Mesenchymal stem cell (in vitro differentiated cells and primary cell): ENCODE measurements at regions not wholly inside any gene's neighbourhood (a gene's known extent, or its start where the extent isn't known, plus 50 kb on each side); places are given as distances from the start of the nearest gene placed in this dataset.
A peak's percentile ranks its signal among the peaks of the same experiment; 100 is the strongest.

ENCODE experiments used
- DNase-seq: peaks from one replicate; pipeline ENCODE4 v3.0.0-alpha.2; 2013
- H2AFZ ChIP-seq: one replicate; pipeline ENCODE4 v1.6.1; 2013; ENCODE audit warnings: low read depth, mild to moderate bottlenecking, control low read depth, inconsistent platforms, low read length, moderate library complexity
- H2AK5ac ChIP-seq: 2 replicates; pipeline ENCODE4 v1.6.1; 2013; ENCODE audit warnings: low read length, moderate library complexity, mild to moderate bottlenecking, inconsistent platforms; ENCODE audit not compliant: severe bottlenecking
- H2BK120ac ChIP-seq: one replicate; pipeline ENCODE4 v1.6.1; 2013; ENCODE audit warnings: low read depth, mild to moderate bottlenecking, inconsistent platforms, low read length, moderate library complexity
- H2BK12ac ChIP-seq, 2 experiments: one replicate each; pipeline ENCODE4 v1.6.1; 2013; ENCODE audit warnings: inconsistent platforms in 2 of 2, low read length in 2 of 2, mild to moderate bottlenecking in 2 of 2, moderate library complexity in 2 of 2, control low read depth in 1 of 2
- H2BK15ac ChIP-seq: one replicate; pipeline ENCODE4 v1.6.1; 2013; ENCODE audit warnings: mild to moderate bottlenecking, low read depth, inconsistent platforms; ENCODE audit not compliant: poor library complexity, severe bottlenecking
- H2BK5ac ChIP-seq: 2 replicates; pipeline ENCODE4 v1.6.1; 2013; ENCODE audit warnings: low read depth, mild to moderate bottlenecking, low read length, control low read depth, inconsistent platforms; ENCODE audit not compliant: poor library complexity, severe bottlenecking
- H3K14ac ChIP-seq, 2 experiments: one replicate each; pipeline ENCODE4 v1.6.1; 2013; ENCODE audit warnings: inconsistent platforms in 2 of 2, low read length in 2 of 2, control low read depth in 1 of 2, mild to moderate bottlenecking in 1 of 2, moderate library complexity in 1 of 2
- H3K18ac ChIP-seq, 2 experiments: one replicate each; pipeline ENCODE4 v1.6.1; 2013; ENCODE audit warnings: inconsistent platforms in 2 of 2, low read length in 2 of 2, control low read depth in 1 of 2, low read depth in 1 of 2, mild to moderate bottlenecking in 1 of 2
- H3K23ac ChIP-seq, 2 experiments: one replicate each; pipeline ENCODE4 v1.6.1; 2013; ENCODE audit warnings: inconsistent platforms in 2 of 2, low read length in 2 of 2, mild to moderate bottlenecking in 2 of 2, moderate library complexity in 2 of 2, control low read depth in 1 of 2
- H3K27ac ChIP-seq: 2 replicates; pipeline ENCODE4 v1.5.1; 2013; ENCODE audit warnings: mild to moderate bottlenecking, moderate library complexity, low read length, control low read depth, inconsistent platforms; ENCODE audit not compliant: poor library complexity, severe bottlenecking
- H3K27me3 ChIP-seq, 2 experiments: 2 replicates each; pipeline versions ENCODE4 v1.6.1 to v1.7.0; 2013; ENCODE audit warnings: low read length in 2 of 2, mild to moderate bottlenecking in 2 of 2, moderate library complexity in 2 of 2, control low read depth in 1 of 2, inconsistent platforms in 1 of 2; ENCODE audit not compliant: control insufficient read depth in 1 of 2, insufficient read depth in 1 of 2
- H3K36me3 ChIP-seq, 2 experiments: 2 replicates each; pipeline versions ENCODE4 v1.6.1 to v1.7.0; 2013; ENCODE audit warnings: low read length in 2 of 2, control low read depth in 1 of 2, inconsistent platforms in 1 of 2, low read depth in 1 of 2, mild to moderate bottlenecking in 1 of 2; ENCODE audit not compliant: insufficient read depth in 2 of 2, control insufficient read depth in 1 of 2
- H3K4ac ChIP-seq, 2 experiments: one replicate each; pipeline ENCODE4 v1.6.1; 2013; ENCODE audit warnings: inconsistent platforms in 2 of 2, low read length in 2 of 2, mild to moderate bottlenecking in 2 of 2, moderate library complexity in 2 of 2, control low read depth in 1 of 2, low read depth in 1 of 2
- H3K4me1 ChIP-seq: 2 replicates; pipeline ENCODE4 v1.6.1; 2013; ENCODE audit warnings: low read depth, low read length, control low read depth; ENCODE audit not compliant: control insufficient read depth, insufficient read depth
- H3K4me2 ChIP-seq: 2 replicates; pipeline ENCODE4 v1.6.1; 2013; ENCODE audit warnings: low read length, mild to moderate bottlenecking, inconsistent platforms; ENCODE audit not compliant: poor library complexity, severe bottlenecking
- H3K4me3 ChIP-seq, 2 experiments: 2 replicates each; pipeline versions ENCODE4 v1.5.1 to v1.7.0; 2013; ENCODE audit warnings: low read length in 2 of 2, mild to moderate bottlenecking in 2 of 2, control low read depth in 1 of 2, low read depth in 1 of 2; ENCODE audit not compliant: insufficient read depth in 1 of 2
- H3K79me1 ChIP-seq: replicated peaks from 2 replicates; pipeline ENCODE4 v1.6.1; 2013; ENCODE audit warnings: mild to moderate bottlenecking, control low read depth, low read length, inconsistent platforms; ENCODE audit not compliant: poor library complexity, severe bottlenecking
- H3K9ac ChIP-seq: 2 replicates; pipeline ENCODE4 v1.7.0; 2013; ENCODE audit warnings: mild to moderate bottlenecking, low read length, moderate library complexity
- H3K9me3 ChIP-seq: 2 replicates; pipeline ENCODE4 v1.7.0; 2013; ENCODE audit warnings: mild to moderate bottlenecking, low read length; ENCODE audit not compliant: control insufficient read depth
- H4K8ac ChIP-seq: one replicate; pipeline ENCODE4 v1.6.1; 2013; ENCODE audit warnings: inconsistent platforms, mild to moderate bottlenecking, low read length, moderate library complexity
- H4K91ac ChIP-seq: one replicate; pipeline ENCODE4 v1.6.1; 2013; ENCODE audit warnings: mild to moderate bottlenecking, low read length, inconsistent platforms
- WGBS: methylation state at CpG from one replicate; pipeline ENCODE4 v1.1.7; 2013; ENCODE audit warnings: mixed read lengths; 5-methylcytosine and 5-hydroxymethylcytosine counted together

DNA sequence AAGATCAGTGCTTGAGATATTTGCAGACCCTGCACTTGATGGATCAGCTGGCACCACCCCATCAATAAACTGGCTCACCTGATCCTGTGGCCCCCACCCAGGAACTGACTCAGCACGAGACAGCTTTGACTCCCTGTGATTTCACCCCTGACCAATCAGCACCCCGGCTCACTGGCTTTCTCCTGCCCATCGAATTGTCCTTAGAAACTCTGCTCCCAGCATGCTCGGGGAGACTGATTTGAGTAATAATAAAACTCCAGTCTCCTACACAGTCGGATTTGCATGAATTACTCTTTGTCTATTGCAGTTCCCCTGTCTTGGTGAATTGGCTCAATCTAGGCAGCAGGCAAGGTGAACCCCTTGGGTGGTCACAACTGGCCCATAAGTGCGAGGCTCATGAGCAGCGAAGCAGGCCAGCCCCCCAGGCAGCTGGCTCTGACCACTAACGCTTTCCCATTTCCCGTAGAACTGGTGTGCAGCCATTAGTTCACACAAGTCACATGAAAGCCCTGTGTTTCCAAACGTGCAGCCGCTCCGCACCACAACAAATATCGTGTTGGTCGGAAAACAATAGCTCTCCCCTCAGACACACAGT is 79.6 kb downstream of the RSPH3 start:
- no peak overlapping the region for H2BK120ac ChIP-seq
- H3K4ac ChIP-seq = no peak overlapping the region
- H3K23ac ChIP-seq = no peak overlapping the region
- H3K79me1 ChIP-seq = no peaks in the 10 kb centered on the region
- H3K9me3 ChIP-seq = no peaks in the 10 kb centered on the region
- H3K4me3 ChIP-seq = no peak overlapping the region
- H4K91ac ChIP-seq = no peak overlapping the region
- H3K27me3 ChIP-seq = peaks cover 0 to 5% of the 10 kb centered on the region in 2 experiments
- no peak overlapping the region for H3K9ac ChIP-seq
- H2BK5ac ChIP-seq = no peak overlapping the region
- H3K4me2 ChIP-seq = no peak overlapping the region
- H2AFZ ChIP-seq = no peak overlapping the region
- H2AK5ac ChIP-seq = no peak overlapping the region
- no peak overlapping the region for H2BK15ac ChIP-seq
- no peak overlapping the region for H4K8ac ChIP-seq
- H3K4me1 ChIP-seq = peaks cover 6% of the 10 kb centered on the region
- H3K36me3 ChIP-seq = no peaks in the 10 kb centered on the region
- H3K18ac ChIP-seq = no peak overlapping the region
- no peak overlapping the region for H2BK12ac ChIP-seq
- no peak overlapping the region for H3K27ac ChIP-seq
- 94% methylated on average over 14 of the region's 14 CpGs for WGBS
- DNase-seq = no peak
- H3K14ac ChIP-seq = no peak overlapping the region

- Histone ChIP-seq H2BK5ac (no peak overlapping the region), H2AK5ac (no peak overlapping the region), H2BK12ac (no peak overlapping the region), H3K27ac (no peak overlapping the region), H3K4me3 (no peak overlapping the region), H4K8ac (no peak overlapping the region), H3K9me3 (no peaks in the 10 kb centered on the region), H3K79me1 (no peaks in the 10 kb centered on the region), H3K18ac (no peak overlapping the region), H3K23ac (no peak overlapping the region), H3K27me3 (peaks cover 0 to 5% of the 10 kb centered on the region in 2 experiments), H2BK15ac (no peak overlapping the region), H2BK120ac (no peak overlapping the region), H3K14ac (no peak overlapping the region), H2AFZ (no peak overlapping the region), H3K36me3 (no peaks in the 10 kb centered on the region), H3K4me2 (no peak overlapping the region), H3K4ac (no peak overlapping the region), H3K4me1 (peaks cover 6% of the 10 kb centered on the region), H3K9ac (no peak overlapping the region), H4K91ac (no peak overlapping the region)
- WGBS = 92% methylated on average over 2 of the region's 3 CpGs
- no peak for DNase-seq
Measured at GRCh38 chr6:158919865-158920264, 80.1 kb downstream of the RSPH3 start.

DNA sequence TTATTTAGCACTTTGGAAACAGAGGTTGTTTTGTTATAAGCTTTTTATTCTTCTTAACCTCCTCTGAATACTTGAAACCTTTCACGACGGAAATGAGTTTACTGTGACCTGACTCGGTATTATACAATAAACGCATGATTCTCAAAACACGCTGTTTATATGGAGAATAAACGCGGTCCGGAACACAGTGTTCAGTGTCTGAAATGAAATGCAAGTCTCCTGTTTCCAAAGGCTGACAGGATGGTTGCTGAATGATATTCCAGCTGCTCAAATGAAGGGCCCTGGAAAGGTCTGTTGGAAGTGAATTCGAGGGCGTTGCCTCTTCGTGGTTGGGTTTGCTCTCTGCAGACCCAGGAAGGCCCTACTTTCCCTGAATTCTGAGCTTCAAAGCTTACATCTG is 83.4 kb downstream of the RSPH3 start:
- H2BK120ac ChIP-seq = no peak overlapping the region
- H4K91ac ChIP-seq = no peak overlapping the region
- H3K36me3 ChIP-seq = no peaks in the 10 kb centered on the region
- H2BK5ac ChIP-seq = no peak overlapping the region
- H3K27me3 ChIP-seq = peaks cover 0 to 18% of the 10 kb centered on the region in 2 experiments
- H3K4me3 ChIP-seq = no peak overlapping the region
- no peak overlapping the region for H3K4me2 ChIP-seq
- H3K9me3 ChIP-seq = no peaks in the 10 kb centered on the region
- no peak overlapping the region for H2AFZ ChIP-seq
- H3K18ac ChIP-seq = no peak overlapping the region
- DNase-seq = no peak
- no peak overlapping the region for H2BK15ac ChIP-seq
- peaks cover 6% of the 10 kb centered on the region for H3K4me1 ChIP-seq
- peak overlapping the region in 1 of 2 experiments; percentile 10 for H3K14ac ChIP-seq
- H3K27ac ChIP-seq = no peak overlapping the region
- no peaks in the 10 kb centered on the region for H3K79me1 ChIP-seq
- no peak overlapping the region for H4K8ac ChIP-seq
- H3K23ac ChIP-seq = no peak overlapping the region
- no peak overlapping the region for H2AK5ac ChIP-seq
- no peak overlapping the region for H2BK12ac ChIP-seq
- no peak overlapping the region for H3K9ac ChIP-seq
- no peak overlapping the region for H3K4ac ChIP-seq
- 92% methylated on average over 11 of the region's 11 CpGs for WGBS

DNA sequence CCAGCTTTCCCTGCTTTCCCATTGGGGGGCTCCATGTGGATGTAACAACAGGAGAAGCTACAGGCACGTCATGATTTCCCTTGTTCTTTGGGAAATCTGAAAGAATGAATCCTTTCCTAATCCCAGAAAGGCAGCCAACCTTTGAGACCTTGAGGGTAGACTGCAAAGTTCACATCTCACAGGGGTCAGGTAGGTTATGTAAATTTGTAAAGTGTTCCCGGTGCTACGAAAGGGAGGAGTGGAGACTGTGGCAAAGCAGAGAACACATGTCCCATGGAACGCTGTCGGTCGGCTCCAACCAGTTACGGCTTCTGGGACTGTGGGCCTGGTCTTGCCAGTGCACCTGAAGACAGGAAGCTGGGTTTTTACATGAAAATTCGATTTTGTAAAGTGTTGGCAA is 85.1 kb downstream of the RSPH3 start:
- Histone ChIP-seq H3K14ac (no peak overlapping the region), H3K4me2 (no peak overlapping the region), H3K4ac (no peak overlapping the region), H3K18ac (no peak overlapping the region), H3K9ac (no peak overlapping the region), H2BK15ac (no peak overlapping the region), H2BK120ac (no peak overlapping the region), H3K27me3 (peaks cover 0 to 26% of the 10 kb centered on the region in 2 experiments), H4K91ac (no peak overlapping the region), H2AK5ac (no peak overlapping the region), H3K79me1 (no peaks in the 10 kb centered on the region), H3K23ac (no peak overlapping the region), H3K36me3 (no peaks in the 10 kb centered on the region), H2AFZ (no peak overlapping the region), H3K4me3 (no peak overlapping the region), H2BK12ac (no peak overlapping the region), H3K27ac (no peak overlapping the region), H2BK5ac (no peak overlapping the region), H4K8ac (no peak overlapping the region), H3K9me3 (no peaks in the 10 kb centered on the region), H3K4me1 (peaks cover 6% of the 10 kb centered on the region)
- DNase-seq = no peak
- 93% methylated on average over 8 of the region's 8 CpGs for WGBS
